GM12872 (cell line): ENCODE measurements at regions not wholly inside any gene's neighbourhood (a gene's known extent, or its start where the extent isn't known, plus 50 kb on each side); places are given as distances from the start of the nearest gene placed in this dataset.

Experiments used
- CTCF ChIP-seq: IDR thresholded peaks from 3 replicates; pipeline ENCODE4 v1.5.1; 2011; ENCODE audit warnings: low read depth, mild to moderate bottlenecking, low read length, moderate library complexity; ENCODE audit not compliant: insufficient read depth

- no peak for TF ChIP-seq CTCF
These were observed 417.7 kb upstream of the TGFBR2 start for GRCh38 chr3:30188713-30189112.

GRCh38 chr3:30189900-30190299 lies 416.5 kb upstream of the TGFBR2 start:
- no peak for TF ChIP-seq CTCF

- TF ChIP-seq CTCF = no peak
These were observed 412.8 kb upstream of the TGFBR2 start for GRCh38 chr3:30193625-30194044.

GRCh38 chr3:30195352-30195751 lies 411.0 kb upstream of the TGFBR2 start:
- TF ChIP-seq CTCF = no peak

- no peak for TF ChIP-seq CTCF
These were observed 408.2 kb upstream of the TGFBR2 start for GRCh38 chr3:30198162-30198561.

GRCh38 chr3:30199096-30199759 lies 407.2 kb upstream of the TGFBR2 start:
- peak; percentile 65 for TF ChIP-seq CTCF

GRCh38 chr3:30199855-30200254 lies 406.5 kb upstream of the TGFBR2 start:
- TF ChIP-seq CTCF = no peak
